Heart left ventricle (tissue), 13 donors: ENCODE measurements at regions not wholly inside any gene's neighbourhood (a gene's known extent, or its start where the extent isn't known, plus 50 kb on each side); places are given as distances from the start of the nearest gene placed in this dataset.

Experiments
- CTCF ChIP-seq, 12 donors: fragments of 200-600 bp; sonication (generic) in 4 of 12; IDR thresholded peaks; one replicate each; pipeline versions ENCODE4 v1.5.0 to v1.8.0; 2018 to 2022; ENCODE audit warnings: antibody characterized with exemption in 12 of 12, mild to moderate bottlenecking in 5 of 12
- POLR2A ChIP-seq, 2 donors: fragments of 450-650 bp; IDR thresholded peaks; one replicate each; pipeline ENCODE4 v1.6.1; 2017; ENCODE audit warnings: antibody characterized with exemption in 2 of 2, mild to moderate bottlenecking in 2 of 2, moderate library complexity in 2 of 2
- donor health status: ischemic (EF 13 %, LVEDD 7.1; RV severe dilation, severe dysfunction).
- donor health status: DM: no; HTN: yes; CAD: no.
- donor health status: DM: no; HTN: no; CAD: no.
- donor health status: ischemic (EF 25% LVEDD 6.9; RV normal size, moderate dysfunction).
- donor health status: ischemic (EF 25% LVEDD 5.7; RV mildly dilated, moderate dysfunction).
- donor health status: ischemic (EF 35%, LVEDD 5.7; RV mildly dilated, moderate dysfunction).
- donor health status: nonischemic (EF 11% LVEDD 7.7; RV severe dilation, severe dysfunction).
- donor health status: DM: yes; HTN: yes; CAD: no.
- donor health status: PGD.
- donor health status: ischemic (EF 29% LVEDD 5.4; RV normal size, mild dysfunction).
- donor health status: nonischemic (EF 23%, LVEDD 6.1; RV moderate dilation, normal function).

GRCh38 chr1:191585095-191585494, 573.2 kb upstream of the RGS18 start:
- no peak for TF ChIP-seq CTCF (IDR thresholded peaks at IDR 0.05)
- TF ChIP-seq POLR2A (IDR thresholded peaks at IDR 0.05), result no peak
